GM19395 (cell line): ENCODE measurements at regions not wholly inside any gene's neighbourhood (a gene's known extent, or its start where the extent isn't known, plus 50 kb on each side); places are given as distances from the start of the nearest gene placed in this dataset.

Experiments used
- ATAC-seq: cut with Tn5 transposase; IDR thresholded peaks from one replicate; pipeline ENCODE4 v1.9.1; 2021; ENCODE audit warnings: mild to moderate bottlenecking, moderate library complexity; ENCODE audit not compliant: unreplicated experiment

- no peak for ATAC-seq
Measured at GRCh38 chr11:90913131-90913668, 690.4 kb upstream of the CHORDC1 start.

- no peak for ATAC-seq
Measured at GRCh38 chr11:90912631-90913030, 689.8 kb upstream of the CHORDC1 start.

- no peak for ATAC-seq
Measured at GRCh38 chr11:90911192-90911591, 688.3 kb upstream of the CHORDC1 start.

- no peak for ATAC-seq
Measured at GRCh38 chr11:90908074-90908473, 685.2 kb upstream of the CHORDC1 start.

GRCh38 chr11:90895850-90896249, 673.0 kb upstream of the CHORDC1 start:
- no peak for ATAC-seq

GRCh38 chr11:90890347-90890746, 667.5 kb upstream of the CHORDC1 start:
- ATAC-seq = no peak

- ATAC-seq = no peak
Measured at GRCh38 chr11:90884181-90884580, 661.3 kb upstream of the CHORDC1 start.

- ATAC-seq = no peak
Measured at GRCh38 chr11:90874986-90875385, 652.1 kb upstream of the CHORDC1 start.

- ATAC-seq = no peak
Measured at GRCh38 chr11:90874281-90874680, 651.4 kb upstream of the CHORDC1 start.

GRCh38 chr11:90867416-90867815, 644.6 kb upstream of the CHORDC1 start:
- no peak for ATAC-seq

- no peak for ATAC-seq
Measured at GRCh38 chr11:90856790-90857189, 633.9 kb upstream of the CHORDC1 start.

GRCh38 chr11:90855531-90855930, 632.7 kb upstream of the CHORDC1 start:
- no peak for ATAC-seq

GRCh38 chr11:90851196-90851595, 628.3 kb upstream of the CHORDC1 start:
- no peak for ATAC-seq

GRCh38 chr11:90849312-90849711, 626.5 kb upstream of the CHORDC1 start:
- no peak for ATAC-seq

- no peak for ATAC-seq
Measured at GRCh38 chr11:90847268-90847886, 624.5 kb upstream of the CHORDC1 start.

- no peak for ATAC-seq
Measured at GRCh38 chr11:90846628-90847027, 623.8 kb upstream of the CHORDC1 start.

- no peak for ATAC-seq
Measured at GRCh38 chr11:90845799-90846198, 623.0 kb upstream of the CHORDC1 start.

- no peak for ATAC-seq
Measured at GRCh38 chr11:90845126-90845525, 622.3 kb upstream of the CHORDC1 start.

GRCh38 chr11:90844041-90844440, 621.2 kb upstream of the CHORDC1 start:
- no peak for ATAC-seq

GRCh38 chr11:90842681-90843080, 619.8 kb upstream of the CHORDC1 start:
- no peak for ATAC-seq

GRCh38 chr11:90840071-90840470, 617.2 kb upstream of the CHORDC1 start:
- ATAC-seq = no peak

GRCh38 chr11:90836031-90836430, 613.2 kb upstream of the CHORDC1 start:
- ATAC-seq = no peak

GRCh38 chr11:90823446-90823845, 600.6 kb upstream of the CHORDC1 start:
- ATAC-seq = no peak
